BJ (cell line): ENCODE measurements at regions not wholly inside any gene's neighbourhood (a gene's known extent, or its start where the extent isn't known, plus 50 kb on each side); places are given as distances from the start of the nearest gene placed in this dataset.

ENCODE experiments used
- CTCF ChIA-PET: fragments of 350-600 bp; formaldehyde crosslinking; extraction: SDS; loops from one replicate; lab custom pipeline; 2021; ENCODE audit warnings: antibody characterized with exemption, inconsistent platforms; lab: Yijun Ruan, JAX
- POLR2A ChIA-PET: fragments of 300-600 bp; sonication (Branson Sonifier 250); formaldehyde crosslinking; extraction: SDS; loops from one replicate; lab custom pipeline; 2021; ENCODE audit warnings: antibody characterized with exemption; lab: Charles Lee
- DNase-seq: peaks from one replicate; pipeline ENCODE4 v3.0.0-alpha.2; 2011; ENCODE audit warnings: low read depth
- H3K27me3 ChIP-seq: 2 replicates; pipeline ENCODE4 v1.6.0; 2011; ENCODE audit warnings: low read length; ENCODE audit not compliant: control insufficient read depth, insufficient read depth
- H3K36me3 ChIP-seq: 2 replicates; pipeline ENCODE4 v1.5.1; 2011; ENCODE audit warnings: low read length; ENCODE audit not compliant: control insufficient read depth, insufficient read depth
- H3K4me3 ChIP-seq: 2 replicates; pipeline ENCODE4 v1.5.1; 2011; ENCODE audit warnings: low read depth, mild to moderate bottlenecking, control low read depth, low read length
- TF ChIP-seq, protein P1 (sequence below): IDR thresholded peaks from 2 replicates; pipeline ENCODE4 v1.5.1; 2011; ENCODE audit warnings: low read depth, mild to moderate bottlenecking, control low read depth, inconsistent platforms, low read length, moderate library complexity; ENCODE audit not compliant: insufficient read depth

DNA sequence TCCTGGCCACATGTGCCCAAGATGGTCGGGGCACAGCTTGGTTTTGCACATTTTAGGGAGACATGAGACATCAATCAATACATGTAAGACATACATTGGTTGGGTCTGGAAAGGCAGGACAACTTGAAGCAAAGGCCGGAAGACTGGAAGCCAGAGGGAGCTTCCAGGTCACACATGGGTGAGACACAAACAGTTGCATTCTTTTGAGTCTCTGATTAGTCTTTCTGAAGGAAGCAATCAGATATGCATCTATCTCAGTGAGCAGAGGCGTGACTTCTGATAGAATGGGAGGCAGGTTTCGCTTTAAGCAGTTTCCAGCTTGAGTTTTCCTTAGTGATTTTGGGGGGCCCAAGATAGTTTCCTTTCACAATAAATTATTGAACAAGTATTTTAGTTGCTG is 172.5 kb downstream of the RASEF start:
- no peak for DNase-seq
- TF ChIP-seq, protein P1, sequence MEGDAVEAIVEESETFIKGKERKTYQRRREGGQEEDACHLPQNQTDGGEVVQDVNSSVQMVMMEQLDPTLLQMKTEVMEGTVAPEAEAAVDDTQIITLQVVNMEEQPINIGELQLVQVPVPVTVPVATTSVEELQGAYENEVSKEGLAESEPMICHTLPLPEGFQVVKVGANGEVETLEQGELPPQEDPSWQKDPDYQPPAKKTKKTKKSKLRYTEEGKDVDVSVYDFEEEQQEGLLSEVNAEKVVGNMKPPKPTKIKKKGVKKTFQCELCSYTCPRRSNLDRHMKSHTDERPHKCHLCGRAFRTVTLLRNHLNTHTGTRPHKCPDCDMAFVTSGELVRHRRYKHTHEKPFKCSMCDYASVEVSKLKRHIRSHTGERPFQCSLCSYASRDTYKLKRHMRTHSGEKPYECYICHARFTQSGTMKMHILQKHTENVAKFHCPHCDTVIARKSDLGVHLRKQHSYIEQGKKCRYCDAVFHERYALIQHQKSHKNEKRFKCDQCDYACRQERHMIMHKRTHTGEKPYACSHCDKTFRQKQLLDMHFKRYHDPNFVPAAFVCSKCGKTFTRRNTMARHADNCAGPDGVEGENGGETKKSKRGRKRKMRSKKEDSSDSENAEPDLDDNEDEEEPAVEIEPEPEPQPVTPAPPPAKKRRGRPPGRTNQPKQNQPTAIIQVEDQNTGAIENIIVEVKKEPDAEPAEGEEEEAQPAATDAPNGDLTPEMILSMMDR: no peak
- ChIA-PET CTCF (no interaction called here), POLR2A (no interaction called here)
- Histone ChIP-seq H3K36me3 (no peaks in the 10 kb centered on the region), H3K27me3 (no peaks in the 10 kb centered on the region), H3K4me3 (no peak overlapping the region)

DNA sequence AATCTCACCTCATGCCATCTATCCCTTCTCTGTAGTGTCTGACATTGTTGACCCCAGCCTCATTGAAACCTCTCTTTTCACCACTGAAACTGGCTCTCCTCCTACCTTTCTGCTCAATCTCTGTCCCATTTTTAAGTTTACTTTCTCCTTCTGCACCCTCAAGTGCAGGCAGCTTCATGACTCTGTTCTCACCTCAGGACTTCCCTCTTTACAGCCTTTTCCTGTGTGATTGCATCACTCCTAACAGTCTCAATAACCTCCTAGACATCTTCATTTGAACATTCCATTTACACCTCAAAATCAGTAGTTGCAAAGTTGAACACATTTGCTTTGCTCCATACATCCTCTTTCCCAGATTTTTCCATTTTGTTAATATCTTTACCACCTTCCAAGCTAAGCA is 172.1 kb downstream of the RASEF start:
- Histone ChIP-seq H3K4me3 (no peak overlapping the region), H3K27me3 (no peaks in the 10 kb centered on the region), H3K36me3 (no peaks in the 10 kb centered on the region)
- ChIA-PET POLR2A (no interaction called here), CTCF (no interaction called here)
- TF ChIP-seq, protein P1: no peak
- DNase-seq: no peak

DNA sequence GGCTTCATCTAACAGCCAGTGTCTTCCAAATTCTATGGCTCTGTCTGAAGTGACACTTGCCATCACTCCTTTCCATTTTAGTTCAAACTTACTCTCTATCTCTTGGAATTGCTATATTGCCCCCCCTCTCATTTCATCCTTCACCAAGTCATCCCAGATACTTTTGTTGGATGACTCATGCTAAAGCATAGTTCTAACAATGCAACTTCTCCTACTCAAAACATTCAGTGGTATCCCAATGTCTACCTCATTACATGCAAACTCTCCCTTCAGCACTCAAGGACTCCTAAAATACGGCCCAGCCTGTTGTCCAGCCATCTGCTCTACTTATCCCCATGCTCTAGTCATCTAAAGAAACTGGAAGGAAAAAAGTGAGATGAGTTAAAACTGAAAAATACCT is 171.6 kb downstream of the RASEF start:
- Histone ChIP-seq H3K27me3 (no peaks in the 10 kb centered on the region), H3K36me3 (no peaks in the 10 kb centered on the region), H3K4me3 (no peak overlapping the region)
- ChIA-PET POLR2A (no interaction called here), CTCF (no interaction called here)
- DNase-seq: no peak
- TF ChIP-seq, protein P1: no peak

DNA sequence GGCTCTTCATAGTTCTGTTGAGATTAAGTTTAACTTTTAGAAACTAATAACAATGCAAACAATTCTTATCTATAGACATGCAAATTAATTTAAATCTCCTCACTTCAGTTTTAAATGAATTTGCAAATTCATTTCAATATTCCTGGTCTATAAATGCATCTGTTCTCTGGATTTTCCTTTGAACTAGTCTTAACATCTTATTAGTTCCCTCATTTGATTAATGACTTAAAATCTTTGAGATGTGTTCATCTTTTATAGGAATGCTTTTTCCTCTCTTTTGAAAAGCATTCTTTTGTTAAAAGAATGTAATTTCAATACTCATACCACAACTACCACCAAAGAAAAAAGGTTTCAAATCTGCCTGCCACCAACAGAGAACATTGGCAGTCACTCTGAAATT is 169.4 kb downstream of the RASEF start:
- DNase-seq: no peak
- H3K27me3 ChIP-seq: no peaks in the 10 kb centered on the region
- ChIA-PET POLR2A (no interaction called here), CTCF (no interaction called here)
- H3K4me3 ChIP-seq: no peak overlapping the region
- no peaks in the 10 kb centered on the region for H3K36me3 ChIP-seq
- TF ChIP-seq, protein P1: no peak

DNA sequence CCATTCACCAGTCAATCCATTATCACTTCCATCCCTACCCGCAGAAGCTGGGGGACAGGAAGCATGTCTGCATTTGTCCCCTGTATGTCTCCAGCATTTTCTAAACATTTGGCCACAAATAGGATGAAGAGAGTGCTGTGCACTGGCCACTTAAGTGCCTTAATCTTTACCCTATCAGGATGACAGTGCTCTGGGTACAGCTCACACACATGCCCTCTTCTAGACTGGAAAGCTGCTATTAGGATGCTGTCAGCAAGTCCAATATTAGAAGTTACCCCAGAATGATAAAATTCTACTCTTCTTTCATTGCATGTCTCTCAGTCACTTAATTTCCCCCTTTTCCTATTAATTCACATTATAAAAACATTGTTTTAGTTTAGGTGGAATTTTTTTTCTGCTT is 168.4 kb downstream of the RASEF start:
- Histone ChIP-seq H3K4me3 (no peak overlapping the region), H3K27me3 (no peaks in the 10 kb centered on the region), H3K36me3 (no peaks in the 10 kb centered on the region)
- ChIA-PET POLR2A (no interaction called here), CTCF (interaction anchor here (1.0 kb wide), 1 partner anchor 26 kb away, joined by 3 read pairs; no protein-coding TSS in a partner anchor)
- TF ChIP-seq, protein P1: no peak
- DNase-seq: no peak
